GM12872 (cell line): ENCODE measurements at regions not wholly inside any gene's neighbourhood (a gene's known extent, or its start where the extent isn't known, plus 50 kb on each side); places are given as distances from the start of the nearest gene placed in this dataset.

ENCODE experiments used
- TF ChIP-seq, protein P1 (sequence below): IDR thresholded peaks from 3 replicates; pipeline ENCODE4 v1.5.1; 2011; ENCODE audit warnings: low read depth, mild to moderate bottlenecking, low read length, moderate library complexity; ENCODE audit not compliant: insufficient read depth

DNA sequence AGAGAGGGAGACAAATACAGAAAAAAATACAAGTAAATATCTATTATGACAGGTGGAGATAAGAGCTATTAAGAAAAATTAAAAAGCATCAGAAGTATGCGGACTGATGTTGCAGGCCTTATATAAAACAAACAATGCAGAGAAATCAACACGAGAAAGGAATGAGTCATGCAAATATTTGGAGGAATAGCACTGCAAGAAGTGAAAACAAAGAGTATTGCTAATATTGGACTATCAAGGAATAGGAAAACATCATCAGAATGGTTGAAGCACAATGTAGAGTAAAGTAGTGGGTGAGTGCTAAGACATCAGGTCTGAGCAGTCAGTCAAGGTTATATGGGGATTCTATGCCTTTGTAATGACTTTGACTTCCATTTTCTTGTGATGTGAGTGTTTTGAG is 657.5 kb upstream of the GJE1 start:
- TF ChIP-seq, protein P1, sequence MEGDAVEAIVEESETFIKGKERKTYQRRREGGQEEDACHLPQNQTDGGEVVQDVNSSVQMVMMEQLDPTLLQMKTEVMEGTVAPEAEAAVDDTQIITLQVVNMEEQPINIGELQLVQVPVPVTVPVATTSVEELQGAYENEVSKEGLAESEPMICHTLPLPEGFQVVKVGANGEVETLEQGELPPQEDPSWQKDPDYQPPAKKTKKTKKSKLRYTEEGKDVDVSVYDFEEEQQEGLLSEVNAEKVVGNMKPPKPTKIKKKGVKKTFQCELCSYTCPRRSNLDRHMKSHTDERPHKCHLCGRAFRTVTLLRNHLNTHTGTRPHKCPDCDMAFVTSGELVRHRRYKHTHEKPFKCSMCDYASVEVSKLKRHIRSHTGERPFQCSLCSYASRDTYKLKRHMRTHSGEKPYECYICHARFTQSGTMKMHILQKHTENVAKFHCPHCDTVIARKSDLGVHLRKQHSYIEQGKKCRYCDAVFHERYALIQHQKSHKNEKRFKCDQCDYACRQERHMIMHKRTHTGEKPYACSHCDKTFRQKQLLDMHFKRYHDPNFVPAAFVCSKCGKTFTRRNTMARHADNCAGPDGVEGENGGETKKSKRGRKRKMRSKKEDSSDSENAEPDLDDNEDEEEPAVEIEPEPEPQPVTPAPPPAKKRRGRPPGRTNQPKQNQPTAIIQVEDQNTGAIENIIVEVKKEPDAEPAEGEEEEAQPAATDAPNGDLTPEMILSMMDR = no peak

DNA sequence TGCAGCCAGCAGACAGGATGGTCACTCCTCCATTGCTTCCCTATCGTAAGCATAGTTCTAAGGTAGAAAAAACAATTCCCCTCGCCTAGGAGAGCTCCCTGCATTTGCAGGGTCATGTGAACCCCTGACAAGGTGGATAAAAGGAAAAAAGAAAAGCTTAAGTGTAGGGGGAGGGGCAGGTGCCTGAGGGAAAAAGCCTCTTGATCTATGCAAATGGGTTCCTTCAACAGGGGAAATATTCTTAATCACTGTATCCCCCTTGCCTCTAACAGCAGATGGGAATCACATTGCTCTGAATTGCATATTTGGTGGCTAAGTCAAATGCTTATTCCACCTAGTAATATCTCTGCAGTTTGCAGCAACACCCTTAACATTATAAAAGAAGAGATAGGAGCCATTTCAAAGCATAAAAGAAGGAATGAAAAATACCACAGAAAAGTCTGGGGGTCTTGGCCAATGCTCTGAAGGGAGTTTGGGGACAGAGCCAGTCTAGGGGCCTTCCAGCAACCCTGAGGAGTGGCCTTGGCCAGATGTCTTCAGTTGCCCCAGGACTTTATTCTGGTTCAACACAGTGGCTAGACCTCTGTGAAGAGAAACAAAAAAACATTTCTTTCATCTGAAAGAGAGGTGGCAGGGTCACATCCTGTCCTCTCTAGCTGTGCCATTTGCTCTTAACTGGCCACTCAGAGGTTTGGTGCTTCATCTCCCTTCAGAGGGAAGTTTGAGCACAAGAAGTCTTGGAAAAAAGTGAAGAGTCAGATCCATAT is 660.4 kb upstream of the GJE1 start:
- TF ChIP-seq, protein P1 = no peak

DNA sequence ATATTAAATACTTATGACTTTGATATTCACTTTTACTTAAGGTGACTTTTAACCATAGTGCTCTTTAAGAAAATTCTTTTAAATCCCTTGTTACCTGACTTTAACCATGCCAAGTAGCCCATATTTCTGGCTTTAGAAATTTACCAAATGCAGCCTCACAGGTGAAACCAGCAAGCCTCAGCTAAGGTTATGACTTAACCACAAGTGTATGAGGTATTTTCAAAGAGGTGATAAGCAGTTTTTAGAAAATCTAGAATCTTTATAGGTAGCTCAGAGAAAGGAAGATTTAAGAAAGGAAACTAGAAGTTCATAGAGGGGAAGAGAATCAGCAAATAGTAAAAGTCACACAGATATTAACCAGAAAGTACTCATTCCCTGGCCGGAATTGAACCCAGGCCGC is 661.9 kb upstream of the GJE1 start:
- TF ChIP-seq, protein P1 = no peak

DNA sequence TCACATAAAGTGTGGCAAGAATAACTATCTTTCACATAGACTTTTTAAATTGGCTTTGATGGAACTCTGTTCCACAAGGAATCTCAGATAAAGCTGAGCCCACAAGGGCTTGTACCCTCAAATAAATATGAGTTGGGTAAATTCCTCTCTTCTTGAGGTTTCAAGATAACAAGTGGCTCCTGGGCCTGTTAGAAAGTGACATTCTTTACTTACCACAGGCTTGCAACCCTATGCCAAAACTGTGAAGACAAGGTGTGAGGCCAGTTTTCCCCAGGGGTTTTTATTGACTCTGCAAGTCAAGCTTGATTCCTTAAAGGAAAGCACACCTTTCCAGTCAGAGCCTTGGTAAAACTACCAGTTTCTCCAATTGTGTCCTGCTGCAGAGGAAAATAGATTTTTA is 664.8 kb upstream of the GJE1 start:
- TF ChIP-seq, protein P1 = no peak

DNA sequence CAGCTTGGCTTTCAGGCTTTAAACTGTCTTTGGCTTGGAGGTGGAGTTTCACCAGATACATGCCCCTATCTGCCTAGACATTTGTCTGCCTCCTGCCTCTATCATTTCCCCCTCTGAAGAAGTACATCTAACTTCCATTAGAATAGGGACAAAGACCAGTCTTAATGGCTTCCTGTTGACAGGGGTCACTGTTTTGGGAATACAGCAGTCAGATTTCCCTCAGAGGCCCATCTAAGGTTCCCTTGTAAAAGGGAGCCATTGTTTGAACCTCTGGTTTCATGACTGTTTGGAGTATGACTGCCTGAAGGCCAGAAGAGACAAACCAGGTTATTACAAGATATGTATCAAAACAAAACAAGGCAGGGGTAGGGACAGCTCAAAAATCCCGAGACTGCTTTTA is 665.7 kb upstream of the GJE1 start:
- TF ChIP-seq, protein P1 = no peak

DNA sequence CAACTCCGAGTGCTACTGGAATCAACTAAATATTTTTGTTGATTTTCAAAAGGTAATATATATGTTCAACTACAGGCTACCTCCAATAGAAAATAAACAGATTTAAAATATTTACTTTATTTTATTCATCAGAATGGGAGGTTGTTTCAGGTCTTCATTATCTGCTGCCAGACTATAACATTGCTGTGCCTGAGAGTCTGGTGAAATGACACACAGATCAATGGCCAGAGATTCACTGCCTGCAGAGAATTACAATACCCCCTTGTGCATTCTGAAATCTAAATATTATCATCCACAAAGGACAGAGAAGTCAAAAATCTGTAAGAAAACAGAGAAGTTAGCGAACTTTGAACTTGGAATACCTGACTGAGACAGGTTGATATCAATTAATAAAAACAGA is 667.8 kb upstream of the GJE1 start:
- TF ChIP-seq, protein P1 = no peak

DNA sequence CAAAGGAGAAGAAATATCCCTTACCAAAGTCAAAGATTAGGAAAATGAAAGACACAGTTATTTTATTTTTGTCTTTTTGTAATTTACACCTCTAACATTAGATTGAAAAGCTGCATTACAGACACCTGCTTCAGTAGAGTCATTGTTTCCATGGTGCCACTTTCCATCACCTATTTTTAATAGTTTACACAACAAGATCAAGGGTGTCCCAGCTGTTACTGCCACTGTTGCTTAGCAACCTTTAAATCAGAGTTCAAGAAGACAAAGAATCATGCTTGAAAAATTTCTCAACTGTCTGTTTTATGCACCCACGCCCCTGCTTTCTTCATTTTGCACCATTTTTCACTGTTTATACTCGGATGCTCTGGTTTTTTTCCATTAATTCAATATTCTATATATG is 668.2 kb upstream of the GJE1 start:
- TF ChIP-seq, protein P1 = no peak
